GM06990 (cell line): ENCODE measurements at regions not wholly inside any gene's neighbourhood (a gene's known extent, or its start where the extent isn't known, plus 50 kb on each side); places are given as distances from the start of the nearest gene placed in this dataset.

Experiments used
- DNase-seq: peaks from one replicate; pipeline ENCODE4 v3.0.0-alpha.2; 2011; ENCODE audit not compliant: insufficient read length; ENCODE audit errors: extremely low read depth
- H3K27me3 ChIP-seq: replicated peaks from 2 replicates; pipeline ENCODE4 v1.6.0; 2011; ENCODE audit warnings: low read length; ENCODE audit not compliant: control insufficient read depth, insufficient read depth
- H3K36me3 ChIP-seq: 2 replicates; pipeline ENCODE4 v1.5.1; 2011; ENCODE audit warnings: low read length; ENCODE audit not compliant: control insufficient read depth, insufficient read depth
- H3K4me3 ChIP-seq: replicated peaks from 2 replicates; pipeline ENCODE4 v1.5.1; 2011; ENCODE audit warnings: low read depth, mild to moderate bottlenecking, control low read depth, low read length
- TF ChIP-seq, protein P1 (sequence below): IDR thresholded peaks from 2 replicates; pipeline ENCODE4 v1.5.1; 2011; ENCODE audit warnings: low read length, control low read depth, mild to moderate bottlenecking, inconsistent platforms; ENCODE audit not compliant: insufficient read depth, poor library complexity, severe bottlenecking

GRCh38 chr4:126599746-126600145, 1033.0 kb upstream of the INTU start:
- no peak for DNase-seq
- Histone ChIP-seq H3K4me3 (no peak overlapping the region), H3K27me3 (no peaks in the 10 kb centered on the region), H3K36me3 (no peaks in the 10 kb centered on the region)
- TF ChIP-seq, protein P1, sequence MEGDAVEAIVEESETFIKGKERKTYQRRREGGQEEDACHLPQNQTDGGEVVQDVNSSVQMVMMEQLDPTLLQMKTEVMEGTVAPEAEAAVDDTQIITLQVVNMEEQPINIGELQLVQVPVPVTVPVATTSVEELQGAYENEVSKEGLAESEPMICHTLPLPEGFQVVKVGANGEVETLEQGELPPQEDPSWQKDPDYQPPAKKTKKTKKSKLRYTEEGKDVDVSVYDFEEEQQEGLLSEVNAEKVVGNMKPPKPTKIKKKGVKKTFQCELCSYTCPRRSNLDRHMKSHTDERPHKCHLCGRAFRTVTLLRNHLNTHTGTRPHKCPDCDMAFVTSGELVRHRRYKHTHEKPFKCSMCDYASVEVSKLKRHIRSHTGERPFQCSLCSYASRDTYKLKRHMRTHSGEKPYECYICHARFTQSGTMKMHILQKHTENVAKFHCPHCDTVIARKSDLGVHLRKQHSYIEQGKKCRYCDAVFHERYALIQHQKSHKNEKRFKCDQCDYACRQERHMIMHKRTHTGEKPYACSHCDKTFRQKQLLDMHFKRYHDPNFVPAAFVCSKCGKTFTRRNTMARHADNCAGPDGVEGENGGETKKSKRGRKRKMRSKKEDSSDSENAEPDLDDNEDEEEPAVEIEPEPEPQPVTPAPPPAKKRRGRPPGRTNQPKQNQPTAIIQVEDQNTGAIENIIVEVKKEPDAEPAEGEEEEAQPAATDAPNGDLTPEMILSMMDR: no peak

DNA sequence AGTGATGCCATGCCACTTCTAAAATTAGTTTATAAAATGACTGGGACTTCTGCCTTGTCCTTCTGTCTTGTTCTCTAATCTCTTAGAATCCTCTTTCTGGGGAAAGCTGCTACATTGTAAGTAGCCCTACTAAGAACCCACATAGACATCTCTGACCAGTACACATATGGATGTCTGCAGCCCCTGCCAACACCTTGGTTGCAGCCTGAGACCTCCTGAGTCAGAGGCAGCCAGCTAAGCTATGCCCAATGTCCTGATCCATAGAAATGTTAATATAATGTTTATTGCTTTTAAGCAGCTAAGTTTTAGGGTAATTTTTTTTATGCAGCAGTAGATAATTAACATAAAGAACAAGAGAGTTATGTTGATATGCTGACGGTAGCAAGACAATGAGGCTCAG, 1029.5 kb upstream of the INTU start:
- H3K4me3 ChIP-seq: no peak overlapping the region
- H3K36me3 ChIP-seq: no peaks in the 10 kb centered on the region
- TF ChIP-seq, protein P1: no peak
- DNase-seq: no peak
- no peaks in the 10 kb centered on the region for H3K27me3 ChIP-seq

DNA sequence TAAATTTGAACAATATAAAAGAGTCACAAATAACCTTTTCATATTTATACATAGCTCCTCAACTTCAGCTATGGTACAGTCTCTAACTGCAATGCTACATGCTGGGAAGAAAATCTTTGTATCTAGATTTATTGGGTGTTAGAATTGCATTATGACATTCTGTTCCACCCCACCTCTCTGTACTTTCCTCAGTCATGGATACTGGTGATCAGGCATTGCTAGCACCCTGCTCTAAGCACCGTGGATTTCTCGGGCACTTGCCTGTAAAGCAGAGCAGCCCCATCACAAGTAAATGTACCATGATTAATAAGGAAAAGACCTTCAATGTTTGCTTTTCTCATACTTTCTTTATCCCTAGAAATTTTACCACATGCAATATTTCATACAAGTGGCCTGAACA, 1028.9 kb upstream of the INTU start:
- Histone ChIP-seq H3K36me3 (no peaks in the 10 kb centered on the region), H3K27me3 (no peaks in the 10 kb centered on the region), H3K4me3 (no peak overlapping the region)
- no peak for DNase-seq
- TF ChIP-seq, protein P1: no peak

GRCh38 chr4:126604268-126604867, 1028.4 kb upstream of the INTU start:
- Histone ChIP-seq H3K27me3 (no peaks in the 10 kb centered on the region), H3K36me3 (no peaks in the 10 kb centered on the region), H3K4me3 (no peak overlapping the region)
- TF ChIP-seq, protein P1: peak; percentile 65
- no peak for DNase-seq

DNA sequence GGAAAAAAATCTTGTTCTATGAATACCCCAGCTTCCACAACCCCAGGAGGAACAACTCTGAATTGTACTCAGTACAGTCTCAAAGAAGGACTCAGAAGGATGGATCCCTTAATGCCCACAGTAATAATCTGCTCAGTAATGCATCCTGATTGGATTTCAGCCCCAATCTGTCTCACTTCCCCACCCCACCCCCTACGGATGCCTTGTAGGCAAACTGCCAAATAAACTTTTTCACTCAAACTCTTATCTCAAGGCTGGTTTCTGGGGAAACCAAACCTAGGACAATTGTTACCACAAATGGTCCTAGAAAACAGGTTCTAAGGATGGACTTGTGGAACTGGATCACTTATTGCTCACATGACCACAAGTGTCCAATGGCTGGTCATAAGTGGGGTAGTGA, 1021.8 kb upstream of the INTU start:
- Histone ChIP-seq H3K4me3 (no peak overlapping the region), H3K27me3 (no peaks in the 10 kb centered on the region), H3K36me3 (no peaks in the 10 kb centered on the region)
- TF ChIP-seq, protein P1: no peak
- DNase-seq: no peak

GRCh38 chr4:126611900-126612299, 1020.9 kb upstream of the INTU start:
- Histone ChIP-seq H3K4me3 (no peak overlapping the region), H3K36me3 (no peaks in the 10 kb centered on the region), H3K27me3 (no peaks in the 10 kb centered on the region)
- TF ChIP-seq, protein P1: no peak
- DNase-seq: no peak
